Neural cell (in vitro differentiated cells): ENCODE measurements at regions not wholly inside any gene's neighbourhood (a gene's known extent, or its start where the extent isn't known, plus 50 kb on each side); places are given as distances from the start of the nearest gene placed in this dataset.
A peak's percentile ranks its signal among the peaks of the same experiment; 100 is the strongest.

Source experiments
- CTCF ChIP-seq: fragments of 450-650 bp; IDR thresholded peaks from 2 replicates; pipeline ENCODE4 v1.5.1; 2014; ENCODE audit warnings: antibody characterized with exemption, mild to moderate bottlenecking, moderate library complexity; ENCODE audit not compliant: poor library complexity, severe bottlenecking
- EP300 ChIP-seq: fragments of 450-650 bp; conservative IDR thresholded peaks from 2 replicates; pipeline ENCODE4 v1.6.1; 2014; ENCODE audit warnings: antibody characterized with exemption, mild to moderate bottlenecking, moderate library complexity; ENCODE audit not compliant: poor library complexity, severe bottlenecking
- EZH2 ChIP-seq: fragments of 200-600, 300-800 bp; shearing (Covaris generic), sonication (generic); IDR thresholded peaks from 2 replicates; pipeline ENCODE4 v1.6.1; 2014; ENCODE audit warnings: antibody characterized with exemption, low read length, borderline replicate concordance, mild to moderate bottlenecking; ENCODE audit not compliant: insufficient read depth, poor library complexity, severe bottlenecking
- MXI1 ChIP-seq: fragments of 450-650 bp; conservative IDR thresholded peaks from 2 replicates; pipeline ENCODE4 v1.6.1; 2014; ENCODE audit warnings: antibody characterized with exemption, mild to moderate bottlenecking; ENCODE audit not compliant: poor library complexity, severe bottlenecking
- POLR2AphosphoS5 ChIP-seq: IDR thresholded peaks from 2 replicates; pipeline ENCODE4 v1.6.1; 2012
- RAD21 ChIP-seq: fragments of 450-650 bp; conservative IDR thresholded peaks from 2 replicates; pipeline ENCODE4 v1.6.1; 2014; ENCODE audit warnings: antibody characterized with exemption, mild to moderate bottlenecking, moderate library complexity
- REST ChIP-seq: IDR thresholded peaks from 2 replicates; pipeline ENCODE4 v1.6.1; 2012; ENCODE audit warnings: borderline replicate concordance
- SMC3 ChIP-seq: fragments of 450-650 bp; conservative IDR thresholded peaks from 2 replicates; pipeline ENCODE4 v1.6.1; 2014; ENCODE audit warnings: antibody characterized with exemption, mild to moderate bottlenecking, moderate library complexity; ENCODE audit not compliant: poor library complexity
- TAF1 ChIP-seq: IDR thresholded peaks from 2 replicates; pipeline ENCODE4 v1.6.1; 2012; ENCODE audit warnings: low read depth

DNA sequence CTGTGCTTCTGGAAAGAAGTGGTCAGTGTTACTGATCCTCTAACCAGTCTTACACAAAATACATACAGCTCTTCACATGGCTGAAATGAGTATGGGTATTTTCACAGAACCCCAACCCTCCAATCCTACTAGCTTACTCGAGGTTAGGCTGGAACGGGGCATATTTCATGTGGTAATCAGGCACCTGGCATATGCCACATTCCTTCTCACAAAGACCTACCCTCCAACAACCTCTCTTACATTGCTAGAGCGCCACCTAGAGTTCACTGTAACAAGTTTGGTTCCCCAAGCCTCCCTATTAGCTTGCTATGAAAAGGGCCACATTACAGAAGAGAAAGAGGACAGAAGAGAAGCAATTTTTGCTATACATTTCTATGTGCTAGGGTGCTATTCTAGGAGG, 597.3 kb downstream of the PRELID2 start:
- TF ChIP-seq EP300 = no peak
- peak; percentile 30 for TF ChIP-seq CTCF
- TF ChIP-seq EZH2 = no peak
- TF ChIP-seq RAD21 = no peak
- no peak for TF ChIP-seq SMC3
- no peak for TF ChIP-seq POLR2AphosphoS5
- no peak for TF ChIP-seq REST
- no peak for TF ChIP-seq TAF1
- TF ChIP-seq MXI1 = no peak
